ENCODE measurements at regions not wholly inside any gene's neighbourhood (a gene's known extent, or its start where the extent isn't known, plus 50 kb on each side); places are given as distances from the start of the nearest gene placed in this dataset.

GRCh38 chr14:22502007-22502406, 87.0 kb downstream of the DAD1 start:
- TF ChIP-seq CTCF (IDR thresholded peaks at IDR 0.05; ENCODE audit: insufficient read depth, low read length) (no peak), GABPA (IDR thresholded peaks at IDR 0.05; ENCODE audit: low read depth) (no peak), REST (IDR thresholded peaks at IDR 0.05; ENCODE audit: insufficient replicate concordance, low read depth) (no peak), POLR2AphosphoS5 (IDR thresholded peaks at IDR 0.05; ENCODE audit: low read depth) (no peak), SPI1 (IDR thresholded peaks at IDR 0.05; ENCODE audit: borderline replicate concordance, low read depth) (no peak)
- Histone ChIP-seq H3K27me3 (ENCODE audit: insufficient read depth, poor library complexity, severe bottlenecking) (no peaks in the 10 kb centered on the region), H3K27ac (replicated peaks) (no peak overlapping the region), H3K4me3 (replicated peaks; ENCODE audit: insufficient read depth, low read length) (no peak overlapping the region)
- no peak for DNase-seq (ENCODE audit: low read depth in 1 of 2, low spot score in 1 of 2)

GRCh38 chr14:22500954-22501726, 87.9 kb downstream of the DAD1 start:
- Histone ChIP-seq H3K27me3 (ENCODE audit: insufficient read depth, poor library complexity, severe bottlenecking) (no peaks in the 10 kb centered on the region), H3K27ac (replicated peaks) (no peak overlapping the region), H3K4me3 (replicated peaks; ENCODE audit: insufficient read depth, low read length) (no peak overlapping the region)
- TF ChIP-seq GABPA (IDR thresholded peaks at IDR 0.05; ENCODE audit: low read depth): no peak
- TF ChIP-seq CTCF (IDR thresholded peaks at IDR 0.05; ENCODE audit: insufficient read depth, low read length): no peak
- TF ChIP-seq REST (IDR thresholded peaks at IDR 0.05; ENCODE audit: insufficient replicate concordance, low read depth): no peak
- TF ChIP-seq POLR2AphosphoS5 (IDR thresholded peaks at IDR 0.05; ENCODE audit: low read depth): no peak
- TF ChIP-seq SPI1 (IDR thresholded peaks at IDR 0.05; ENCODE audit: borderline replicate concordance, low read depth): no peak
- DNase-seq (ENCODE audit: low read depth in 1 of 2, low spot score in 1 of 2): no peak

- TF ChIP-seq SPI1 (IDR thresholded peaks at IDR 0.05; ENCODE audit: borderline replicate concordance, low read depth) (no peak), GABPA (IDR thresholded peaks at IDR 0.05; ENCODE audit: low read depth) (no peak), REST (IDR thresholded peaks at IDR 0.05; ENCODE audit: insufficient replicate concordance, low read depth) (no peak), CTCF (IDR thresholded peaks at IDR 0.05; ENCODE audit: insufficient read depth, low read length) (no peak), POLR2AphosphoS5 (IDR thresholded peaks at IDR 0.05; ENCODE audit: low read depth) (no peak)
These were observed 88.5 kb downstream of the DAD1 start for GRCh38 chr14:22500525-22500924.

More at GRCh38 chr14:22500525-22500924, 88.5 kb downstream of the DAD1 start:
- Histone ChIP-seq H3K4me3 (replicated peaks; ENCODE audit: insufficient read depth, low read length) (no peak overlapping the region), H3K27ac (replicated peaks) (no peak overlapping the region), H3K27me3 (ENCODE audit: insufficient read depth, poor library complexity, severe bottlenecking) (no peaks in the 10 kb centered on the region)
- DNase-seq (ENCODE audit: low read depth in 1 of 2, low spot score in 1 of 2): no peak
